ENCODE measurements at regions not wholly inside any gene's neighbourhood (a gene's known extent, or its start where the extent isn't known, plus 50 kb on each side); places are given as distances from the start of the nearest gene placed in this dataset.

DNA sequence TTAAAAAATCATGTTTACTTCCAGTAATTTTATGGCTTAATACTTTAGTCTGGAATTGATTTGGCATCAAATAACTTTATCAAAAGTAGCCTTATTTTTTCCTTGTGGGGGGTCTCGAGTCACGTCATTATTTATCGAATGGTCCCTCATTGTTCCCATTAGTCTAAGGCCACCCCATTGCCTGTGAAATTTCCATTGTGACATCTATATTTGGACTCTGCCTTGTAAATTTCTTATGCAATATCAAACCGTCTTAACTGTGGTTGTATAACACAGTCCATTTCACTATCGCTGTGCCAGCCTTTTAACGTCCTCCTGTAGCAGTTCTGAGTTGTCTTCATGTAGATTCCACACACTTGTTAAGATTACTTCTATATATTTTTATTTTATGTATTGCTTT lies 103.9 kb upstream of the RET start:
- TF ChIP-seq, protein P1, sequence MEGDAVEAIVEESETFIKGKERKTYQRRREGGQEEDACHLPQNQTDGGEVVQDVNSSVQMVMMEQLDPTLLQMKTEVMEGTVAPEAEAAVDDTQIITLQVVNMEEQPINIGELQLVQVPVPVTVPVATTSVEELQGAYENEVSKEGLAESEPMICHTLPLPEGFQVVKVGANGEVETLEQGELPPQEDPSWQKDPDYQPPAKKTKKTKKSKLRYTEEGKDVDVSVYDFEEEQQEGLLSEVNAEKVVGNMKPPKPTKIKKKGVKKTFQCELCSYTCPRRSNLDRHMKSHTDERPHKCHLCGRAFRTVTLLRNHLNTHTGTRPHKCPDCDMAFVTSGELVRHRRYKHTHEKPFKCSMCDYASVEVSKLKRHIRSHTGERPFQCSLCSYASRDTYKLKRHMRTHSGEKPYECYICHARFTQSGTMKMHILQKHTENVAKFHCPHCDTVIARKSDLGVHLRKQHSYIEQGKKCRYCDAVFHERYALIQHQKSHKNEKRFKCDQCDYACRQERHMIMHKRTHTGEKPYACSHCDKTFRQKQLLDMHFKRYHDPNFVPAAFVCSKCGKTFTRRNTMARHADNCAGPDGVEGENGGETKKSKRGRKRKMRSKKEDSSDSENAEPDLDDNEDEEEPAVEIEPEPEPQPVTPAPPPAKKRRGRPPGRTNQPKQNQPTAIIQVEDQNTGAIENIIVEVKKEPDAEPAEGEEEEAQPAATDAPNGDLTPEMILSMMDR (conservative IDR thresholded peaks at IDR 0.05; ENCODE audit: low read depth in 2 of 2) = no peak
- TF ChIP-seq POLR2AphosphoS5 (IDR thresholded peaks at IDR 0.05; ENCODE audit: low read depth) = no peak
- TF ChIP-seq, protein P2, sequence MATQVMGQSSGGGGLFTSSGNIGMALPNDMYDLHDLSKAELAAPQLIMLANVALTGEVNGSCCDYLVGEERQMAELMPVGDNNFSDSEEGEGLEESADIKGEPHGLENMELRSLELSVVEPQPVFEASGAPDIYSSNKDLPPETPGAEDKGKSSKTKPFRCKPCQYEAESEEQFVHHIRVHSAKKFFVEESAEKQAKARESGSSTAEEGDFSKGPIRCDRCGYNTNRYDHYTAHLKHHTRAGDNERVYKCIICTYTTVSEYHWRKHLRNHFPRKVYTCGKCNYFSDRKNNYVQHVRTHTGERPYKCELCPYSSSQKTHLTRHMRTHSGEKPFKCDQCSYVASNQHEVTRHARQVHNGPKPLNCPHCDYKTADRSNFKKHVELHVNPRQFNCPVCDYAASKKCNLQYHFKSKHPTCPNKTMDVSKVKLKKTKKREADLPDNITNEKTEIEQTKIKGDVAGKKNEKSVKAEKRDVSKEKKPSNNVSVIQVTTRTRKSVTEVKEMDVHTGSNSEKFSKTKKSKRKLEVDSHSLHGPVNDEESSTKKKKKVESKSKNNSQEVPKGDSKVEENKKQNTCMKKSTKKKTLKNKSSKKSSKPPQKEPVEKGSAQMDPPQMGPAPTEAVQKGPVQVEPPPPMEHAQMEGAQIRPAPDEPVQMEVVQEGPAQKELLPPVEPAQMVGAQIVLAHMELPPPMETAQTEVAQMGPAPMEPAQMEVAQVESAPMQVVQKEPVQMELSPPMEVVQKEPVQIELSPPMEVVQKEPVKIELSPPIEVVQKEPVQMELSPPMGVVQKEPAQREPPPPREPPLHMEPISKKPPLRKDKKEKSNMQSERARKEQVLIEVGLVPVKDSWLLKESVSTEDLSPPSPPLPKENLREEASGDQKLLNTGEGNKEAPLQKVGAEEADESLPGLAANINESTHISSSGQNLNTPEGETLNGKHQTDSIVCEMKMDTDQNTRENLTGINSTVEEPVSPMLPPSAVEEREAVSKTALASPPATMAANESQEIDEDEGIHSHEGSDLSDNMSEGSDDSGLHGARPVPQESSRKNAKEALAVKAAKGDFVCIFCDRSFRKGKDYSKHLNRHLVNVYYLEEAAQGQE (IDR thresholded peaks at IDR 0.05; ENCODE audit: unreplicated experiment) = no peak
- no peak for TF ChIP-seq EZH2phosphoT487 (IDR thresholded peaks at IDR 0.05; ENCODE audit: unreplicated experiment)
- TF ChIP-seq EZH2 (IDR thresholded peaks at IDR 0.05; ENCODE audit: low read depth, unreplicated experiment) = no peak
- no peak for TF ChIP-seq CREB1 (CRISPR knock-in tag; IDR thresholded peaks at IDR 0.05; ENCODE audit: low read depth)
